Activated naive CD8-positive, alpha-beta T cell (primary cell): ENCODE measurements at regions not wholly inside any gene's neighbourhood (a gene's known extent, or its start where the extent isn't known, plus 50 kb on each side); places are given as distances from the start of the nearest gene placed in this dataset.

Experiments
- H3K27ac Mint-ChIP-seq: one replicate; pipeline ENCODE4 v1.8.0; 2021; ENCODE audit warnings: mixed read lengths
- H3K27me3 Mint-ChIP-seq: one replicate; pipeline ENCODE4 v1.8.0; 2021; ENCODE audit warnings: mixed read lengths
- H3K36me3 Mint-ChIP-seq: one replicate; pipeline ENCODE4 v1.8.0; 2021; ENCODE audit warnings: mixed read lengths
- H3K4me1 Mint-ChIP-seq: one replicate; pipeline ENCODE4 v1.8.0; 2021; ENCODE audit warnings: low read depth, mixed read lengths
- H3K4me3 Mint-ChIP-seq: one replicate; pipeline ENCODE4 v1.8.0; 2021; ENCODE audit warnings: mild to moderate bottlenecking, mixed read lengths
- H3K9me3 Mint-ChIP-seq: one replicate; pipeline ENCODE4 v1.8.0; 2021; ENCODE audit warnings: low read depth, mixed read lengths

DNA sequence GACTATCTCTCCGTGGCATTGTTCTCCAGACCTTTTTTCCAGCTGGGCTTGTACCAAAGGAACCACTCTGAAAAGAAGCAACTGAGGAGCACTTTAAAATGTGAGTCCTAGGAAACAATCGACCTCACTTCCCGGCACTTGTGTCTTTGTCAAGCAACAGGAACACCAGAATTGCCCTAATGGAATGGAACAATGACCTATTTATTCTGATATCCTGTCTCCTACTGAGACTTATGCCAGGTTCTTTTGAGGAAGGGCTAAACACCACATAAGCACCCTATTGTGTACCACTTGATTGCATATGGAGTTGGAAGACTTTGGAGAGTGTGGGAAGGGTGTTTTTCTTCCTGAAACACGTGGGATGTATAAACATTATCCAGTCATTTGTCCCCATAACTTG is 56.8 kb upstream of the TGFBR2 start:
- Mint-ChIP-seq H3K4me1 (peaks cover 40% of the 10 kb centered on the region), H3K4me3 (no peak overlapping the region), H3K27me3 (no peaks in the 10 kb centered on the region), H3K36me3 (no peaks in the 10 kb centered on the region), H3K9me3 (no peaks in the 10 kb centered on the region), H3K27ac (no peak overlapping the region)

DNA sequence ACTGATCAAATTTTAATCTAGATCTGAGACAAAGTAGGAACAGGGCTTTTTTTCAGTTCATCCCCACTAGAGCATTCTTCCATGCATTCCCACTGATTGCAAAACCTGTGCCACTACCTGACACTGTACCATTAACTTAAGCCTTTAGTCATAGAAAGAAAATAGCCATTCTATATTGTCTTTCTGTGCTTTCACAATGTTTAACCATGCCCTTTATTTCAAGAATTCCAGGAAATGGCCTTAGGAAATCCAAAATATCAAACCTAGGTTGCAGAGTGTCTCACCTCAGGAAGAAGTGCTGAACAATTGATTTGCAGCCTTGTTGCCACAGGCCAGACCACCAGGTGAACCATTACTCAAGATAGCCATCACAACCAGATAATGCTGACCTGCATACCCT is 56.2 kb upstream of the TGFBR2 start:
- no peaks in the 10 kb centered on the region for H3K36me3 Mint-ChIP-seq
- no peak overlapping the region for H3K27ac Mint-ChIP-seq
- H3K9me3 Mint-ChIP-seq, result no peaks in the 10 kb centered on the region
- H3K4me1 Mint-ChIP-seq, result peaks cover 35% of the 10 kb centered on the region
- no peaks in the 10 kb centered on the region for H3K27me3 Mint-ChIP-seq
- H3K4me3 Mint-ChIP-seq, result no peak overlapping the region

GRCh38 chr3:30551266-30551665 is 55.1 kb upstream of the TGFBR2 start:
- H3K9me3 Mint-ChIP-seq, result no peaks in the 10 kb centered on the region

GRCh38 chr3:30551927-30552326 is 54.5 kb upstream of the TGFBR2 start:
- Mint-ChIP-seq H3K4me1 (peaks cover 26% of the 10 kb centered on the region), H3K27me3 (no peaks in the 10 kb centered on the region), H3K36me3 (peaks cover 2% of the 10 kb centered on the region), H3K9me3 (no peaks in the 10 kb centered on the region), H3K27ac (no peak overlapping the region), H3K4me3 (no peak overlapping the region)

More at GRCh38 chr3:30551266-30551665, 55.1 kb upstream of the TGFBR2 start:
- Mint-ChIP-seq H3K27ac (no peak overlapping the region), H3K36me3 (no peaks in the 10 kb centered on the region), H3K4me3 (no peak overlapping the region), H3K4me1 (peaks cover 28% of the 10 kb centered on the region), H3K27me3 (no peaks in the 10 kb centered on the region)

GRCh38 chr3:30553641-30554316 is 52.6 kb upstream of the TGFBR2 start:
- H3K27ac Mint-ChIP-seq, result no peak overlapping the region
- peaks cover 25% of the 10 kb centered on the region for H3K4me1 Mint-ChIP-seq
- H3K36me3 Mint-ChIP-seq, result peaks cover 3% of the 10 kb centered on the region
- H3K9me3 Mint-ChIP-seq, result no peaks in the 10 kb centered on the region
- no peak overlapping the region for H3K4me3 Mint-ChIP-seq
- no peaks in the 10 kb centered on the region for H3K27me3 Mint-ChIP-seq

- no peak overlapping the region for H3K27ac Mint-ChIP-seq
- H3K27me3 Mint-ChIP-seq, result no peaks in the 10 kb centered on the region
- no peak overlapping the region for H3K4me3 Mint-ChIP-seq
Observed at GRCh38 chr3:30554317-30554690, 52.1 kb upstream of the TGFBR2 start.

DNA sequence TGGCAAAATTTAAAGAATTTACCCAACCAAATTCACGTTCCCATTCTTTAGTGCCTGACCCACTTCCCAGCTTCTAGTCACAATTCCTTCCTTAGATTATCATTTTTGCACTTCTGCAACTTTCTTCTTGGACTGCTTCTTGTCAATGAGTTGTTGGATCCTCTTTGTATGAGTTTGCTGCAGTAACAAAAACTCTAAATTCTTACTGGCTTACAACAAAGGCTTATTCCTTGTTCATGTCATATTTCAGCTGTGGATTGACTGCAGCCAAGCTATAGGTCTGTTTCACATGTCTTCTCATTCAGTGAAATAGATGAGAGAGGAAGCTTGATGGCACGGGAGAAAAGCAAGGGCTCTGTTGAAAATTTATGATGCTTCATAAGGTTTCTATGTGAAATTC is 50.4 kb upstream of the TGFBR2 start:
- no peak overlapping the region for H3K4me3 Mint-ChIP-seq
- H3K9me3 Mint-ChIP-seq, result no peaks in the 10 kb centered on the region
- no peaks in the 10 kb centered on the region for H3K27me3 Mint-ChIP-seq

More at GRCh38 chr3:30554317-30554690, 52.1 kb upstream of the TGFBR2 start:
- peaks cover 3% of the 10 kb centered on the region for H3K36me3 Mint-ChIP-seq
- peaks cover 25% of the 10 kb centered on the region for H3K4me1 Mint-ChIP-seq
- no peaks in the 10 kb centered on the region for H3K9me3 Mint-ChIP-seq

More for the DNA sequence above, 50.4 kb upstream of the TGFBR2 start:
- Mint-ChIP-seq H3K36me3 (peaks cover 3% of the 10 kb centered on the region), H3K27ac (no peak overlapping the region), H3K4me1 (peaks cover 23% of the 10 kb centered on the region)
